Kidney (tissue), 13 donors: ENCODE measurements at regions not wholly inside any gene's neighbourhood (a gene's known extent, or its start where the extent isn't known, plus 50 kb on each side); places are given as distances from the start of the nearest gene placed in this dataset.

Source experiments
- DNase-seq, 5 donors: peaks; one replicate each; pipeline ENCODE4 v3.0.0-alpha.2; 2013 to 2020
- FAIRE-seq: peaks from 2 replicates; lab custom pipeline; 2012; peaks lifted over from hg19 to GRCh38; lab: Jason Lieb, UNC
- H3K27ac ChIP-seq, 2 donors: one replicate each; pipeline ENCODE4 v1.7.0; 2013; ENCODE audit warnings: low read depth in 2 of 2, low read length in 2 of 2, inconsistent platforms in 1 of 2
- H3K27me3 ChIP-seq: one replicate; pipeline ENCODE4 v1.7.1; 2013; ENCODE audit warnings: low read length, inconsistent platforms; ENCODE audit not compliant: control insufficient read depth, insufficient read depth
- H3K36me3 ChIP-seq, 3 donors: one replicate each; pipeline versions ENCODE4 v1.7.0 to v1.7.1; 2013; ENCODE audit warnings: low read length in 3 of 3, control low read depth in 1 of 3, inconsistent platforms in 1 of 3; ENCODE audit not compliant: insufficient read depth in 3 of 3, control insufficient read depth in 2 of 3
- H3K4me1 ChIP-seq, 3 donors: one replicate each; pipeline versions ENCODE4 v1.7.0 to v1.7.1; 2013; ENCODE audit warnings: low read length in 3 of 3, inconsistent platforms in 1 of 3, low read depth in 1 of 3; ENCODE audit not compliant: control insufficient read depth in 2 of 3, insufficient read depth in 2 of 3
- H3K4me3 ChIP-seq, 3 donors: one replicate each; pipeline versions ENCODE4 v1.7.0 to v1.8.1; 2013; ENCODE audit warnings: low read length in 3 of 3, control low read depth in 1 of 3, inconsistent platforms in 1 of 3
- H3K9ac ChIP-seq, 3 donors: one replicate each; pipeline versions ENCODE4 v1.7.0 to v1.7.1; 2013; ENCODE audit warnings: low read length in 3 of 3, control low read depth in 1 of 3, inconsistent platforms in 1 of 3
- H3K9me3 ChIP-seq, 3 donors: one replicate each; pipeline versions ENCODE4 v1.7.0 to v1.7.1; 2013; ENCODE audit warnings: low read length in 3 of 3, control low read depth in 1 of 3, inconsistent platforms in 1 of 3; ENCODE audit not compliant: control insufficient read depth in 2 of 3, insufficient read depth in 1 of 3
- CTCF ChIP-seq: IDR thresholded peaks from 3 replicates; pipeline ENCODE4 v1.5.1; 2012; ENCODE audit warnings: mild to moderate bottlenecking, moderate library complexity, borderline replicate concordance; ENCODE audit not compliant: insufficient read depth; ENCODE audit errors: extremely low read depth
- intact Hi-C: fragments of 100-400 bp; cut with DNase I; formaldehyde crosslinking; loops from one replicate; pipeline ENCODE4 v1.11.1; 2022
- donor health status: control.
- donor health status: control.
- donor health status: control.
- donor health status: control.
- donor health status: control.
- donor health status: DM: yes; HTN: yes; CAD: no.
- donor health status: Normal renal cell carcinoma (clear cell type).

DNA sequence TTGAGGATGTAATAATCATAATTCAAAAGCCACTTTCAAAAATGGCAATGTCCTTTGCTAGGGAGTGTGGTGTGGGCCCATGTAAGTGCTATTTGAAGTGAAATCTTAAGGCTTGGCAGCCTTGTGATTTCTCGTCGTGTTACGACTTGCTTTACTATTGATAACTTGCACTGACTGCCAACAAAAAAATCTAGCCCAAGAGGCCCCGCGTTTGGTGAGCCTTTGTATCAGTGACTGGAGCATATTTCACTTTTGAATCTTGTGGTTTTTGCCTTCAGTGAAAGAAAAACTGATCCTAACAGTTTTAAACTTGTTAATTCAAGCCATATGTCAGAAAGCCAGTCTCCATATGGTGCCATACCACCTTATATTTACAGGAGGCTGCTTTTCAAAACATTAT lies 248.0 kb downstream of the TMEM182 start:
- no peaks in the 10 kb centered on the region for H3K4me1 ChIP-seq
- no peak for TF ChIP-seq CTCF
- intact Hi-C loops, result no loop called here
- no peak for FAIRE-seq
- no peak overlapping the region for H3K27ac ChIP-seq
- no peaks in the 10 kb centered on the region for H3K36me3 ChIP-seq
- H3K9me3 ChIP-seq, result no peaks in the 10 kb centered on the region
- no peak for DNase-seq
- H3K9ac ChIP-seq, result no peak overlapping the region
- no peak overlapping the region for H3K4me3 ChIP-seq
- no peaks in the 10 kb centered on the region for H3K27me3 ChIP-seq

DNA sequence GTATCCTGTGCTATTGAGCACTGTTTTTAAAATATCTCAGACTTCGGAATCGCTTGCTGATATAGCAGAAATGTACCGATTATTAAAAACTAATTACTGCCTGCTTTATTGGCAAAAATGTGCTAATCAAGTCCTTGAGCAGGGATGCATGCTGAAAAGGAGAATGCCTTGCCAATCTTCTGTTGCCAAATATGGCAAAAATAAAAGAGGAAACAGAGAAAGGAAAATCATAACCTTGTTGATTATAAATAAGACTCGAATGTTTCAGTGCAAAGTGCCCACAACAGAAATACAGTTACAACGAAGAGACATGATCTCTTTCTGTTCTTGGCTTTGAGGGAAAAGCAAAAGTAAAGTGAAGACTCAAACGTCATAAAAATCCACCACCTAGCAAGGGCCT lies 248.5 kb downstream of the TMEM182 start:
- H3K36me3 ChIP-seq, result no peaks in the 10 kb centered on the region
- no peak overlapping the region for H3K9ac ChIP-seq
- H3K27ac ChIP-seq, result no peak overlapping the region
- H3K27me3 ChIP-seq, result no peaks in the 10 kb centered on the region
- intact Hi-C loops, result no loop called here
- no peak overlapping the region for H3K4me3 ChIP-seq
- no peak for TF ChIP-seq CTCF
- FAIRE-seq (no peak), DNase-seq (no peak)
- H3K4me1 ChIP-seq, result no peaks in the 10 kb centered on the region
- no peaks in the 10 kb centered on the region for H3K9me3 ChIP-seq

GRCh38 chr2:103010751-103011150 lies 248.9 kb downstream of the TMEM182 start:
- no peaks in the 10 kb centered on the region for H3K9me3 ChIP-seq
- no peak overlapping the region for H3K4me3 ChIP-seq
- H3K27ac ChIP-seq, result no peak overlapping the region
- no peaks in the 10 kb centered on the region for H3K36me3 ChIP-seq
- no peaks in the 10 kb centered on the region for H3K27me3 ChIP-seq
- DNase-seq (no peak), FAIRE-seq (no peak)
- H3K4me1 ChIP-seq, result no peaks in the 10 kb centered on the region
- intact Hi-C loops, result no loop called here
- TF ChIP-seq CTCF, result no peak
- H3K9ac ChIP-seq, result no peak overlapping the region

DNA sequence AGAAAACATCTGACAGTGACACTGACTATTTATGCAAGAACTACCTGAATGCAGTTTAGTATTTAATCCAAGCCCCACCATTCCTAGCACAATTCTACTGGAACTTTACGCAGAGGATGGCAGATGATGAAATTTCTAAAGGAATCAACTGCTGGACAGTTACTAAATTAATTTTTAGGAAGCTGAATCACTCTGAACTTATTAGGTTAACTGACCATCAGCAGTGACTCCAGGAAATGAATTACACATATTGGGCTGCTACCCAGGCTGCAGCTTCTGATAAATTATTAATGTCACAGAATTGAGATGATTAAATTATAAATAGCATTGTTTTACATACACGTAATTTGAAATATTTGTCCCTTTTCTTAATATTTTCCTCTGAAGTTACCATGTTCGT lies 250.8 kb downstream of the TMEM182 start:
- no peak for DNase-seq
- no peak for TF ChIP-seq CTCF
- Histone ChIP-seq H3K9me3 (no peaks in the 10 kb centered on the region), H3K27ac (no peak overlapping the region), H3K9ac (no peak overlapping the region), H3K4me1 (no peaks in the 10 kb centered on the region), H3K36me3 (no peaks in the 10 kb centered on the region), H3K4me3 (no peak overlapping the region), H3K27me3 (no peaks in the 10 kb centered on the region)
- no peak for FAIRE-seq
- intact Hi-C loops, result no loop called here
